Activated CD8-positive, alpha-beta memory T cell treated with anti-CD3 and anti-CD28 coated beads, Interleukin-2, amount 50 U/mL, for 24 hours (primary cell): ENCODE measurements at regions not wholly inside any gene's neighbourhood (a gene's known extent, or its start where the extent isn't known, plus 50 kb on each side); places are given as distances from the start of the nearest gene placed in this dataset.

Source experiments
- DNase-seq: peaks from one replicate; pipeline ENCODE4 v3.0.0-alpha.2; 2020; ENCODE audit errors: extremely low read depth

DNA sequence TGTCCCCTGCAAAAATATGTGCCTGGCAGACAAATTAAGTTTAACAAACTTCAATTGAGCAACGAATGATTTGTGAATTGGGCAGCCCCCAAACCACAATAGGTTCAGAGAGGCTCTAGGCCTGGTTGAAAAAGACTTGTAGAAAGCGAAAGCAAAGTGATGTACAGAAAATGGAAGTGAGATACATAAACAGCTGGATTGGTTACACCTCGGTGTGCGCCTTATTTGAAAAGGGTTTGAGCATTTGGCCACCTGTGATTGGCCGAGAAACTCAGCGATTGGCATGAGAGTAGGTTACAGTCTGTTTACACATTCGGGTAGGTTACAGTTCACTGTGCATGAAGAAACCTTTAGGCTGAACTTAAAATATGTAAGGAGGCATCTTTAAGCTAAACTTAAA, 136.9 kb downstream of the CD83 start:
- DNase-seq: no peak

DNA sequence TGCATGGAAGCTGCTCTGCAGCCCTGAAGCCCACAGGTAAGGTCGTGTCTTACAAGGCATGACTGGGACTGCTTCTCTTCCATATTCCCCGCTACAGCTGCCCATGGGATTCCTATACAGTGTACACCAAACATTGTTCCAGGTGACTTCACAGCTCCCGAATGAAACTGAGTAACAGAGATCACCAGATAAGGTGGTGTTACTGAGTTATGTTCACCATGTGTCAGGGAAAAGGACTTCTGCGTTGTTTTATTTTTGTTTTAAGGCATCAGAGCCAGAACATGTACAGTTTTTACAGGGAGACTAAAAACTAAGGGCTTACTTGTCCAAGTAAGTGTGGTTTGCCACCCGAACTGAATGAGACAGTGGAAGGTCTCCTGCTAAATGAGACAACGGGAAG, 138.3 kb downstream of the CD83 start:
- DNase-seq: no peak

GRCh38 chr6:14258117-14258516, 140.5 kb downstream of the CD83 start:
- no peak for DNase-seq

- DNase-seq: no peak
These were observed 141.4 kb downstream of the CD83 start for GRCh38 chr6:14258695-14259593.

GRCh38 chr6:14259594-14260152, 142.1 kb downstream of the CD83 start:
- no peak for DNase-seq

- no peak for DNase-seq
These were observed 143.3 kb downstream of the CD83 start for GRCh38 chr6:14260839-14261238.

DNA sequence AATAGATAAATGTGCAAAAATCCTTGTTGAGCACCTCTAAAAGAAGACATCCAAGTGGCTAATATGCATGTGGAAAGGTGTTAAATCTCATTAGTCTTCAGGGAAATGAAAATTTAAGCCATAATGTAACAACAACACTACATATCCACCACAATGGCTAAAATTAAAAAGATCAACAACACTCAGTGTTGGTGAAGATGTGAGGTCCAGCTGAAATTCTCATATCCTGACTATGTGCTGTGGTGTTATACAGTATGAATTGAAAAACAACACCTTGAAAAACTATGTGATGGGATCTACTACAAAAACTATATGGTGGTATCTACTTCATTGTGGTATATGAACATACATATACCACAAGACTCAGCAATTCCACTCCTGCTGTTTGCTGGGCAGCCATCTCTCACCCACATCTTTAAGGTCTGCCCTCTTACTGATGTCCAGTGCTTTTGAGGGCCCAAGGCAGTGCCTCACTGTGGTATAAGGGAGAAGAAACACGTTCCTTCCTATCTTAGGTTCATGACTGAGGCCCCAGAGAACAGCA, 146.4 kb downstream of the CD83 start:
- no peak for DNase-seq

DNA sequence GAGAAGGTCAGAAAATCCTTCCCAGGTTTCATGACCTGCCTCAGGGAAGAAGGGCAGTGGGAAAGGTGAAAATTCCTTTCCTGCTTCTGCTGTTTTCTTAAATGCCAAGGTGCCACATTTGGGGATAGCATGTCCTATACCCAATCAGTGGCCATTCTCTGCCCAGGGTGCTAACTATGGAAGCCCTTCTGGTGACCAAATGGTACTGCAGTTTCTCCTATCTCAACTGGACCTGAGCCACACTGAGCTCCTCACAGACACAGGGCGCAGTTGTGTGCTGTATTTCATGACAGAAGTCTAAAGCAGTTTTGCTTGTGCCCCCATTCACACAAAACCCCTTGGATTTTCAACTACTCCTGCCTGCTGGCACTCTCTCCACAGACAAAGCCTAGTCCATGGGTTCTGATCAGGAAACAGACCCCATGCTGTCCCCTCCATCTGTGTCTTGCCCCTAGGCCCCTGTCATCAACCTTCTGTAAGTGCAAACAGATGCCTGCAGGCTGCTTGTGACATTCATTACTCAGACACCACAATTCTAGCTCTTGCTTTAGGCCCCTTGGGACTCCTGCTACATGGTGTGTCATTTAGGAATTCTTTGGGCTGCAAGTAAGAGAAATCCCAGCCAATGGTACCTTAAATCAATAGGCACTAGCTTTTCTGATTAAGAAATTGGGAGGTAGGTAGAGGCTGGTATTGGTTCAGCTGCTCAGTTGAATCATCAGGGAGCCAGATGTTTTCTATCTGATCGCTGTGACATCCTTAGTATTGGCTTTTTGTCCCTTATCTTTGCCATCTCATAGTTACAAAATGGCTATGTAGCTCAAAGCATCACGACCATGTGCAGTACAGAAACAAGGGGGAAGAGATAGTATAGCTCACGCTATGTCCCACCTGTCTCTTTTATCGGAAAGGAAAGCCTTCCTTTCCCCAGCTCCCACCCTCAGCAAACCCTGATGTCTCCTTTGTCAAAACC, 147.8 kb downstream of the CD83 start:
- DNase-seq: no peak

DNA sequence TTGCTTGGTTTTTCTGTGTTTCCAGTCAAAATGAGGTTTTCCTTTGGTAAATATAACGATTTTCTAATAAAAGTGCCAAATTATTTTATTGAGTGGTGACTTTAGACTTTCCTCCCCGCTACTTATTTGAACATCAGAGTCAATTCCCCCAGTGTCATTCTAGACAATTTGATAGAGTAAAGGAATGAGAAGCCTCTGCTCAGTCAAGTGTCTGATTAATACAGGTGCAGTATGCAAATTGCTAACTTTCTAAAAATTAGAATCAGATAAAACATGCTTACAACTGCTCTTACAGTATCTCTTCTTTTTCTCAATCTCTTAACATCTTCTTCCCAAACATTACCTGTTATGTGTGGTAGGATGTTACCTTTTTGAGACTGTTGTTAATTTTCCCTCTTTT, 148.7 kb downstream of the CD83 start:
- DNase-seq: no peak

GRCh38 chr6:14267885-14268660, 150.5 kb downstream of the CD83 start:
- no peak for DNase-seq

DNA sequence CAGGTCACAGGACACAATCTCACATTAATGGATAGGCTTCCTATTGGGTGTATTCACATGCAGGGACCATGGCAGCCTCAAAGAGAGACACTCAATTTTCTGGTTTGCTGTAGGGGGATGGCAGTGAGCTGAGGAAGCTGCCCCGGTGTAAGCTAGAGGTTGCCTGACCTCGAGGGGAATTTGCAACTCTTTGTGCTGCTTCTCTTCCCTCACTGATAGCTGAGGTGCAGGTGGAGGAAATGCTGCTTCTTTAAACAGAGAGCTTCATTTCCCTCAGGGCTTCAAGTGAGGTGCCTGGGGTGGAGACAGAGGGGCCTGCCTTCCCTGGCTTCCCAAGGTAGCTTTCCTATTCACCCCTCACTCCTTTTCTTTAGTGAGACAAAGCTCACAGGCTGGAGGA, 151.9 kb downstream of the CD83 start:
- no peak for DNase-seq

DNA sequence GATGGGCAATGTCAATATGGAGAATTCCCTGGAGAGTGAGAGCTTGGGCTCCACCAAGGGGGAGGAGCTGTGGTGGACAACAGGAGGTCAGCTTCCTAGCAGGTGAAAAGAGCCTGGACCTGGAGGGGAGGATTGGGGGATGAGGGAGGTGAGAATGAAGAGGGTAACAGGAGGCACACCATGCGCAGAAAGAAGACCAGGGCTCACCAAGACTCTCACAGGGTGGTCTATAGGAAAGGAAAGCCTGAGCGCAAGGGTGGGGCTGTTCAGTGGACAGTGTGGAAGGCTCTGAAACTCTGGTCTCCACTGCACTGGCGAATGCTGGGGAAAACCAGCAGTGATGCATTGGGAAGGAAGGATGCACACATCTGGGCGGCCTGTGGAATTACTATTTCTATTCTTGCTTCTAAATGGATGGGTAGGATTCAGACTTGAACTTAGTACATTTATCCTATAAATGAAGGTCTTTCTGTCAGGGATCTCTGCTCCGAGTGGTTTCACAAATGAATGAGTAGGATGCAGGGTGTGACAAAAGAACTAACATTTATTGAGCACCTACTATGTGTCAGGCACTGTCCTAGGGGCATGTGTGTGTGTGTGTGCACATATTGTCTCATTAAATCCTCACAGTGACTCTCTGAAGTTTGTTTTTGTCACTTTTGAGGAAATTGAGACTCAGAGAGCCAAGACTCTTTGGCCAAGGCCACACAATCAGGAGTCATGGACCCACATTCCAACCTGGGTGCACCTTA, 152.7 kb downstream of the CD83 start:
- no peak for DNase-seq

GRCh38 chr6:14270925-14271788, 153.6 kb downstream of the CD83 start:
- DNase-seq: peak; percentile 18

DNA sequence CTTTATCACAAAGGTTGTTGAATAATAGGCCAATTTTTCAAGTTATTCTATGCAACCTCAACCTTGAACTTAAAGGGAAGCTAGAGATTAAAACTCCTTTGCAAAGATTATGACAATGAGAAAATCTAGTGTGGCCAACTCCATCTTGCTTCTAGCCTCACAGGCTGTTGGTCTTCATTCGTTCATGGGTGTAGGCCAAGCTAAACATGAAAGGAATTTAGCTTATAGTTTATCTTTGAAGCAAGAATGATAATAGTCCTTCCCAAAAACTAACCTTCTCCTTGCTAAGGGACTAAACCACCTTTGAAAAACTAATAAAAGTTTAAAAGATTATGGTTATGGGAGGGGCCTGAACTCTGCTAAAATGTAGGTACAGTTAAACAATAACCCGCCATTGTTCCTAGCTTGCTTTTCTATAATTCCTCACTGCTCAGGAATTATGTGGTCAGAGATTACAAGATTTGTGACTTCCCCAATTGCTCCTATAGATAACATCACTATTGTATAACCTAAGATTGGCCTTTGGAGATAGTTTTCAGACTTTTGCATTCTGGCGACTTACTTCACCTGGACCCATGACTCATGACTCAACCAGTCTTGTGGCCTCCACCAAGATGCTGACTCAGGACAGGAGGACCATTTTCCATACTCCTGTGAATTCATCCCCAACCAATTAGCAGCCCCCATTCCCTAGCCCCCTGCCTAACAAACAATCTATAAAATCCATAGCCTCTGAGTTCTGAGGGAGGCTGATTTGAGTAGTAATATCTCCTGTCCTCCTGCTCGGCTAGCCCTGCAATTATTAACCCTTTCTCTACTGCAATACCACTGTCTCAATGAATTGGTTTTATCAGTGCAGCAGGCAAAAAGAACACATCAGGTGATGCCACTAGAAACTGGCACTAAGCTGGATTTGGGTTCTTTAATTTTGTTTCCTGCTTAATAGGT, 154.5 kb downstream of the CD83 start:
- no peak for DNase-seq

DNA sequence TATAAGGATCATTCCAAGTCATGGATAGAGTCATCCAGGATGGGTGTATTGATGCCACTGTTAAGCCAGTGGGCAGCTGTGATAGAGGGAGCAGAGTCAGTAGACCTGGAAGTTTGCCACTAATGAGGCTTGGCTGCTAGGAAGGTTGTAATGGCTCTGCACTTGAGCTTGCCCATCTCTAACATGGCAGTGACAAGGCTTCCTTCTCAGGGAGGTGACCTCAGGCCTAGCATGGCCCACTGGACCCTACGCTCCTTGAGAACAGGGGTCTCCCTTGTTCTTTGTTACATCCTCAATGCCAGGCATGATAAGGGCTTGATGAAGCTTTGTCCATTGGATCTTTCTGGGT, 155.1 kb downstream of the CD83 start:
- DNase-seq: no peak

- DNase-seq: no peak
These were observed 155.6 kb downstream of the CD83 start for GRCh38 chr6:14273191-14273590.

DNA sequence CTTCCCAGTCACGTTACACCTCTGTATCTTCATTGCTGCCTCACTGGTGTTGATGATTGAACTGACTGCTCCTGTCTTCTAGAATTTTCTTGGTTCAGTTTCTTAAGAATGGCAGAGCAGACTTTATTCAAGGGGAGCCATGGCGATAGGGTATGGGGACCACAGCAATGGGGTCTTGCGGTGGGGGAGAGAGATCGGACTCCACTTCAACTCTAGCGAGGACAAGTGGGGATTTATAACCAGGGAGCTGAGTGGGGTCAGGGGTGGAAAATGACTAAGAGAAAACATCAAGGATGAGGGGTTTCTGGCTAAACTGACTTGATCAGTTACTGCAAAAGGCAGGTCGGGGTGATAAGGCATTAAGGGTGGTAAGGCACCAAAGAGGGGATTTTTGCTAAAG, 156.4 kb downstream of the CD83 start:
- no peak for DNase-seq
